Hepatic stellate cell (primary cell): ENCODE measurements at regions not wholly inside any gene's neighbourhood (a gene's known extent, or its start where the extent isn't known, plus 50 kb on each side); places are given as distances from the start of the nearest gene placed in this dataset.
A peak's percentile ranks its signal among the peaks of the same experiment; 100 is the strongest.
"Not testable (repeated sequence)": the region's sequence is repeated elsewhere in the genome, so short reads cannot be mapped to it uniquely, and the experiment has no call there.

ENCODE experiments used
- DNase-seq: peaks from one replicate; pipeline ENCODE4 v3.0.0; 2011; ENCODE audit warnings: low spot score

DNA sequence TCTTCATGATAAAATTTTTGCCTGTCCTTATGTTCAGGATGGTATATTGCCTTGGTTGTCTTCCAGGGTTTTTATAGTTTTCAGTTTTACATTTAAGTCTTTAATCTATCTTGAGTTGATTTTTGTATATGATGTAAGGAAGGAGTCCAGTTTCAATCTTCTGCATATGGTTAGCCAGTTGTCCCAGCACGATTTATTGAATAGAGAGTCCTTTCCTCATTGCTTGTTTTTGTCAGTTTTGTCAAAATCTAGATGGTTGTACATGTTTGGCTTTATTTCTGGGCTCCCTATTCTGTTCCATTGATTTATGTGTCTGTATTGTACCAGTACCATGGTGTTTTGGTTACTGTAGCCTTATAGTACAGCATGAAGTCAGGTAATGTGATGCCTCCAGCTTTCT is 91.6 kb upstream of the FAM98A start:
- not testable (repeated sequence) for DNase-seq

GRCh38 chr2:33681364-33681757 is 82.3 kb upstream of the FAM98A start:
- no peak for DNase-seq

GRCh38 chr2:33680644-33681363 is 81.7 kb upstream of the FAM98A start:
- DNase-seq: no peak

DNA sequence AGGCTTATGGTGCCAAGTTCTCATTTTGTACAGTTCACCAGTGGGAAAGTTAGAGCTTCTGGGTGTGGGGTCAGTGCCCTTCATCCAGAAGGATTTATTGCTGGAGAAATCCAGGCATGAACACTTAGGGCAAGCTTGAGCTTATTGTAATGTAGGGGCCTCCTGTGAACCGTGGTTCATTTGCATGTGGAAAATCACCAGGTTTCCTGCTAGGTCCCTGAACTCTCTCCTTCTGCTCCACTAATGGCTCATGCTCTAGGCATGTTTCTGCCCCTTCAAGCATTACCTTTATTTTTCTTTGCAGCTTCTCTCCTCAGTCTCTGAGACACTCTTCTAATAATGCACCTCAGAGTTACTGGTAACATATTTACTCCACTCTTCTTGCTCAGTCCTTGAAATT is 79.3 kb upstream of the FAM98A start:
- no peak for DNase-seq

- no peak for DNase-seq
Observed at GRCh38 chr2:33673937-33674336, 74.8 kb upstream of the FAM98A start.

DNA sequence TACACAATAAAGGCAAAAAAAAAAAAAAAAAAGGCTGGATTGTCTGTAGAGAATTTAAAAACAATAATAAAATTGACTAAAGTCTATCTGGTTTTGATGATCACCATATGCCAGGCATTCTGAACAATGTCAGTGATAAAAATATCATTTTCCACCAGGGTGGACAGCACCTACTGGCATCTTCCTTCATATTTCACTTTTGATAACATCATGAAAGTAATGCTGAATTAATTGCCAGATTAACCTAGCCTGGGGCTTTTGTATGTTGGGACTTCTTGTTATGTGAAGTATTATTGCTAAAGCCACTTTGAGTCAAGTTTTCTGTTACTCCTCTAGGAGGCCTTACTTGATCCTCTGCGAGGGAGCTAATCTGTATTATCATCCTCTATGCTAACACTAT is 73.8 kb upstream of the FAM98A start:
- no peak for DNase-seq

- no peak for DNase-seq
Observed at GRCh38 chr2:33672389-33672788, 73.3 kb upstream of the FAM98A start.

DNA sequence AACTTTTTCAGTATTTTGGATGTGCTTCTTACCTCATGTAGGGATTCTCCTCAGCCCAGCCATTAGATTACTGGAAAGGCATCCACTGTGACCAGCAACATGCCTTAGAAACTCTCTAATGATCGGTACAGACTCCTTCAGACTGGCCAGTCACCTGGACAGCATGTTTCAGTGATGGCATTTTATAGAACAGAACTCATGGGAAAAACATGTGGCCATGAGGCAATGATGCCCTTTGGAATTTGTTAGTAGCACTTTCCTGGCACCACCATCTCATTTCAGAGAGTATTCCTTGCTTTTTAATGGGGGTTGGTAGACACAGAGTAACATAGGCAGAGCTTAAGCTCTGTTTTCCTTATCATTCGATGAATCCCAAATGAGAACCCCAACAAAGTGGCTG is 72.1 kb upstream of the FAM98A start:
- DNase-seq: no peak

DNA sequence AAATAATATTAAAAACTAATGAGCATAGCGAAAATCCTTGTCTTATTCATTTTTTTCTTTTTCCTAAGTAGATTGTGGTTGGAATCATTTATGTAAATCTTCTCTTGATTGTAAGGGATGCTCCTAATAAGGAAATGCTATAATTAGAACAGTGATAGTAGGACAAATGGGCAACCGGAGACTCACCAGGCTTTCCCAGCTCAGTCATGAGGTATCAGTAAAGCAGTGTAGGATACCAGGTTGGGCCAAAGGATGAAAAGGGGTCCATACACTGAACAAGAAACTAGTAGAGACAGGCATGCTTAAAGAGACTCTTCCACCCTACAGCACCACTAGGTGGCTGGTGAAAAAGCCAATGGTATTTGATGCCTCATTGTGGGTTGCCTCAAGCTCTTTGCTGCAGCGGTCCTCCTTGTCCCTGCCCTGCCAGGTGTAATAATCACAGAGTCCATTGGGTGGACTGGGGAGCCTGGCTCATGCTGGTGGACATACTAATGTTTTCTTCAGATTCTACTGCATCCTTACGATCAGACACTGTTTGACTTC is 71.4 kb upstream of the FAM98A start:
- DNase-seq: peak; percentile 1

- no peak for DNase-seq
Observed at GRCh38 chr2:33666879-33667278, 67.8 kb upstream of the FAM98A start.

GRCh38 chr2:33665039-33665438 is 65.9 kb upstream of the FAM98A start:
- DNase-seq: no peak

- no peak for DNase-seq
Observed at GRCh38 chr2:33660416-33661123, 61.5 kb upstream of the FAM98A start.

DNA sequence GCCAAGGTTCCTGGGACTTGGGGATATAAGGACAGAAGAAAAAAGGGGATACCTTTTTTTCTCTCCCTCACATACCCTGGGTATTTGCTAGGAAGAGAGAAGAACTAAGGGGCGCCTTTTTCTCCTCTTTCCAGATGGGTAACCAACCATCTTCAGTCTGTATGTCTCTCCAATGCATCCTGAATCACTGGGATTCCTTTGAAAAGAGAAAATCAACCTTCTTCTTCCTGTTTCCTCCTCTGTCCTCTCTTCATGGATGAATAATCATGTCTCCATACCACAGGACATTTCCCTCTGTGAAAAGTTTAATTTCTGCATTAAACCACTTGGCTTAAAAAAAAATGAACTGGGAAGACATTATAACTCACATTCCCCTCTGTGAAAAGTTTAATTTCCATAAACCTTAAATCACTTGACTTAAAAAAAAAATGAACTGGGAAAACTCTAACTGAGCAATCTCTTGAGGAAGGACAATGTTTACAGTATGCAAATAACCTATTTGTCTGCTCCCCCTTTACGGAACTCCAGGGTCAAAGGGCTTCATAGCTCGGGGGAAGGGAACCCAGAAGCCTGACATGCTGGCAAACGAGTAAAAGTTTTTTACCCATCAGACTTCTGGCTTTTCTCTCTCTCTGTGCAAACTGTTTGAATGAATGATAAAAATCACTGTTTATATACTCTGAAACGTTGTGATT is 56.7 kb upstream of the FAM98A start:
- DNase-seq: no peak

GRCh38 chr2:33652830-33653229 is 53.7 kb upstream of the FAM98A start:
- no peak for DNase-seq

DNA sequence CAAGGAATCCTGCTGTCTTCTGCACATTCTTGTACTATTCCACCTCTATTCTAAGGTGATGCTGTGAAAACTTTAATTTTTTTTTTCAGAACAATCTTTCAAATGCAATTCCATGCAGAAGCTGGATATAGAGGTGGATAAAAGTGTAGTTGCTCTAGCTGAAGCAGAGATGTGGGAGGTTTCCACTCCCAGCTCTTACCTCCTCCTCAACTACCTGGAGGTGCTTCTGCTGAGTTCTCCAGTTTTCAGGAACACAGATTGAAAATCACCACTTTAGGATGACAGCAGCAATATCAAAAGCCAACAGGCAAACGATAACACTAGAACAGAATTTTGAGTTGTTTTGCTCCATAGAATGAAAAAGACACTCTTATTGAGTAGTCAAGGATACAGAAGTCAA is 51.1 kb upstream of the FAM98A start:
- DNase-seq: no peak
